GM12878 (cell line): ENCODE measurements at regions not wholly inside any gene's neighbourhood (a gene's known extent, or its start where the extent isn't known, plus 50 kb on each side); places are given as distances from the start of the nearest gene placed in this dataset.
A peak's percentile ranks its signal among the peaks of the same experiment; 100 is the strongest.

Source experiments
- ATAC-seq: fragments of 200-7000 bp; cut with Tn5 transposase; 3 replicates; pipeline ENCODE4 v1.9.1; 2020; ENCODE audit warnings: mild to moderate bottlenecking, moderate library complexity
- BruUV-seq: library from RNA; stranded (reverse); fragments of 400-500 nt; replicated peaks from 2 replicates; lab custom pipeline; 2021; lab: Mats Ljungman, UMichigan
- CTCF ChIA-PET: fragments of 300-600 bp; sonication (Branson Sonifier 250); formaldehyde crosslinking; extraction: SDS; loops from one replicate; lab custom pipeline; 2021; ENCODE audit warnings: inconsistent platforms; lab: Yijun Ruan, JAX
- POLR2A ChIA-PET: fragments of 350-600 bp; formaldehyde crosslinking; extraction: SDS; loops from one replicate; lab custom pipeline; 2021; ENCODE audit warnings: inconsistent platforms; lab: Charles Lee
- RAD21 ChIA-PET: fragments of 300-600 bp; sonication (Branson Sonifier 250); formaldehyde crosslinking; loops from one replicate; lab custom pipeline; 2023; ENCODE audit warnings: antibody characterized with exemption; ENCODE audit not compliant: unreplicated experiment; lab: Charles Lee
- SMC1A ChIA-PET: fragments of 300-600 bp; sonication (Branson Sonifier 250); formaldehyde crosslinking; loops from one replicate; lab custom pipeline; 2023; ENCODE audit not compliant: unreplicated experiment, uncharacterized antibody; lab: Charles Lee
- DNase-seq: peaks from one replicate; pipeline ENCODE4 v3.0.0-alpha.2; 2011; ENCODE audit warnings: low read depth, low spot score
- FAIRE-seq: peaks from 3 replicates; lab custom pipeline; 2011; peaks lifted over from hg19 to GRCh38; lab: Jason Lieb, UNC
- H2AFZ ChIP-seq: 2 replicates; pipeline ENCODE4 v1.6.0; 2011; ENCODE audit warnings: low read depth, low read length, control low read depth; ENCODE audit not compliant: control insufficient read depth
- H3K27ac ChIP-seq: 2 replicates; pipeline ENCODE4 v1.5.1; 2011; ENCODE audit warnings: control low read depth; ENCODE audit not compliant: control insufficient read depth, insufficient read depth
- H3K27me3 ChIP-seq, 2 experiments: replicated peaks in 1 of 2; 2 replicates each; pipeline versions ENCODE4 v1.6.0 to v1.6.1; 2011; ENCODE audit warnings: low read length in 1 of 2; ENCODE audit not compliant: control insufficient read depth in 2 of 2, insufficient read depth in 2 of 2
- H3K36me3 ChIP-seq, 2 experiments: 2 replicates each; pipeline ENCODE4 v1.5.1; 2011; ENCODE audit warnings: low read length in 1 of 2; ENCODE audit not compliant: control insufficient read depth in 2 of 2, insufficient read depth in 2 of 2
- H3K4me1 ChIP-seq: 2 replicates; pipeline ENCODE4 v1.6.1; 2011; ENCODE audit warnings: mild to moderate bottlenecking, low read length, moderate library complexity, mixed read lengths; ENCODE audit not compliant: control insufficient read depth, insufficient read depth
- H3K4me2 ChIP-seq: 2 replicates; pipeline ENCODE4 v1.6.0; 2011; ENCODE audit warnings: control low read depth; ENCODE audit not compliant: control insufficient read depth, insufficient read depth
- H3K4me3 ChIP-seq: fragments of 200-600 bp; sonication (generic); 2 replicates; pipeline ENCODE4 v1.5.1; 2016
- H3K79me2 ChIP-seq: 2 replicates; pipeline ENCODE4 v1.6.0; 2011; ENCODE audit warnings: low read length; ENCODE audit not compliant: control insufficient read depth, insufficient read depth
- H3K9ac ChIP-seq: 2 replicates; pipeline ENCODE4 v1.8.0; 2011; ENCODE audit warnings: low read length, control low read depth, mixed read lengths; ENCODE audit not compliant: control insufficient read depth, insufficient read depth
- H3K9me3 ChIP-seq: replicated peaks from 3 replicates; pipeline ENCODE4 v1.5.1; 2011; ENCODE audit warnings: mild to moderate bottlenecking, low read length; ENCODE audit not compliant: control insufficient read depth, insufficient read depth
- H4K20me1 ChIP-seq: 2 replicates; pipeline ENCODE4 v1.6.0; 2011; ENCODE audit not compliant: control insufficient read depth, insufficient read depth
- BCL11A ChIP-seq: IDR thresholded peaks from 2 replicates; pipeline ENCODE4 v1.6.1; 2011; ENCODE audit warnings: low read depth, low read length
- BCLAF1 ChIP-seq: fragments of 450-650 bp; IDR thresholded peaks from 2 replicates; pipeline ENCODE4 v1.6.1; 2017; ENCODE audit warnings: antibody characterized with exemption, mild to moderate bottlenecking, moderate library complexity
- CHD4 ChIP-seq: fragments of 200-600 bp; sonication (generic); IDR thresholded peaks from 2 replicates; pipeline ENCODE4 v1.6.1; 2016; ENCODE audit warnings: mild to moderate bottlenecking
- CTCF ChIP-seq, 3 experiments: IDR thresholded peaks in 2 of 3; conservative IDR thresholded peaks in 1 of 3; 2 replicates each; pipeline ENCODE4 v1.5.1; 2011; ENCODE audit warnings: low read depth in 3 of 3, low read length in 3 of 3, mild to moderate bottlenecking in 3 of 3, control low read depth in 2 of 3, moderate library complexity in 2 of 3, inconsistent platforms in 1 of 3, mixed read lengths in 1 of 3; ENCODE audit not compliant: control insufficient read depth in 2 of 3, insufficient read depth in 1 of 3; ENCODE audit errors: extremely low read depth in 1 of 3
- E2F8 ChIP-seq: fragments of 450-650 bp; IDR thresholded peaks from 2 replicates; pipeline ENCODE4 v1.6.1; 2018; ENCODE audit warnings: mild to moderate bottlenecking, low read depth, moderate library complexity; ENCODE audit not compliant: partially characterized antibody
- EP300 ChIP-seq, 2 experiments: fragments of 150-350 bp in 1 of 2; IDR thresholded peaks; 2 replicates each; pipeline ENCODE4 v1.6.1; 2011 to 2012; ENCODE audit warnings: low read depth in 2 of 2, low read length in 2 of 2, borderline replicate concordance in 1 of 2, improper control_type of control experiment in 1 of 2, inconsistent platforms in 1 of 2; ENCODE audit not compliant: control insufficient read depth in 1 of 2
- NR2C2 ChIP-seq: IDR thresholded peaks from 2 replicates; pipeline ENCODE4 v1.6.1; 2011; ENCODE audit warnings: borderline replicate concordance, low read depth; ENCODE audit not compliant: control insufficient read depth, insufficient read length
- TCF3 ChIP-seq: IDR thresholded peaks from 2 replicates; pipeline ENCODE4 v1.6.1; 2012; ENCODE audit warnings: low read depth, mild to moderate bottlenecking, low read length, borderline replicate concordance; ENCODE audit not compliant: insufficient read depth
- ZBTB11 ChIP-seq: fragments of 450-650 bp; formaldehyde crosslinking; IDR thresholded peaks from 2 replicates; pipeline ENCODE4 v1.5.0; 2022; ENCODE audit warnings: mild to moderate bottlenecking, missing genetic modification characterization
- WGBS: methylation state at CpG from one replicate; pipeline ENCODE4 v1.1.6; 2016; ENCODE audit warnings: low lambda C conversion rate; ENCODE audit not compliant: insufficient replicate concordance, insufficient coverage; ENCODE audit errors: missing lambda C conversion rate; 5-methylcytosine and 5-hydroxymethylcytosine counted together
- in situ Hi-C: fragments of 300-500 bp; cut with MboI; formaldehyde crosslinking; loops from 9 replicates; pipeline ENCODE4 v1.14.3; 2018; ENCODE audit warnings: mixed read lengths
- intact Hi-C: fragments of 100-400 bp; cut with micrococcal nuclease; formaldehyde crosslinking; loops from one replicate; pipeline ENCODE4 v1.14.2; 2022; ENCODE audit not compliant: unreplicated experiment

- H3K4me3 ChIP-seq = no peak overlapping the region
- SMC1A ChIA-PET = interaction anchor here (0.7 to 5.4 kb wide), 20 partner anchors 11 to 890 kb away, joined by 3 to 32 read pairs (median 4); no protein-coding TSS in a partner anchor
- CTCF ChIA-PET = interaction anchor here (0.6 to 2.0 kb wide), 28 partner anchors 9 to 929 kb away, joined by 3 to 14 read pairs (median 3); no protein-coding TSS in a partner anchor
- H4K20me1 ChIP-seq = no peaks in the 10 kb centered on the region
- BruUV-seq = no TSS peak
- H3K27ac ChIP-seq = no peak overlapping the region
- peaks cover 22% of the 10 kb centered on the region for H3K4me1 ChIP-seq
- ATAC-seq = peak; percentile 81
- RAD21 ChIA-PET = interaction anchor here (0.6 to 3.9 kb wide), 21 partner anchors 10 to 895 kb away, joined by 3 to 21 read pairs (median 4); no protein-coding TSS in a partner anchor
- no peaks in the 10 kb centered on the region for H3K27me3 ChIP-seq
- WGBS = 51% methylated on average over 12 of the region's 12 CpGs
- no peaks in the 10 kb centered on the region for H3K79me2 ChIP-seq
- DNase-seq = peak; percentile 61
- no peak for FAIRE-seq
- POLR2A ChIA-PET = interaction anchor here (1.0 to 1.4 kb wide), 2 partner anchors 10 to 124 kb away, joined by 3 read pairs; no protein-coding TSS in a partner anchor
- in situ Hi-C loops = no loop called here
- H3K9me3 ChIP-seq = no peaks in the 10 kb centered on the region; the same call in 2 of the 3 replicates
- no peak overlapping the region for H3K9ac ChIP-seq
- H2AFZ ChIP-seq = no peak overlapping the region; the same call in 1 of the 2 replicates
- intact Hi-C loops = loop anchor here (1.0 to 10.0 kb wide), 6 partner anchors 81 to 867 kb away; partner anchors contain the start of gene RYBP
- peak overlapping the region; percentile 39; the same call in 1 of the 2 replicates for H3K4me2 ChIP-seq
- H3K36me3 ChIP-seq = no peaks in the 10 kb centered on the region
- TF ChIP-seq TCF3 = no peak
- TF ChIP-seq CTCF (IDR thresholded peaks at IDR 0.05 in 2 of 3, conservative IDR thresholded peaks at IDR 0.05 in 1 of 3; ENCODE audit: control insufficient read depth in 2 of 3, extremely low read depth in 1 of 3, insufficient read depth in 1 of 3, low read depth in 3 of 3, low read length in 3 of 3) = peak; percentile 46 to 81 (median 67); a peak in 5 of 6 replicates
- TF ChIP-seq CHD4 = no peak
- TF ChIP-seq ZBTB11 (CRISPR knock-in tag) = no peak
- no peak for TF ChIP-seq NR2C2
- no peak for TF ChIP-seq E2F8
- TF ChIP-seq EP300 (IDR thresholded peaks at IDR 0.05; ENCODE audit: borderline replicate concordance in 1 of 2, control insufficient read depth in 1 of 2, low read depth in 2 of 2, low read length in 2 of 2) = no peak
- TF ChIP-seq BCL11A = no peak
- TF ChIP-seq BCLAF1 = no peak
Measured at GRCh38 chr3:71955240-71956068, 170.5 kb upstream of the PROK2 start.
